T-helper 22 cell (primary cell): ENCODE measurements at regions not wholly inside any gene's neighbourhood (a gene's known extent, or its start where the extent isn't known, plus 50 kb on each side); places are given as distances from the start of the nearest gene placed in this dataset.

ENCODE experiments used
- DNase-seq: peaks from one replicate; pipeline ENCODE4 v3.0.0-alpha.2; 2020; ENCODE audit warnings: low read depth

- DNase-seq = no peak
These were observed 260.5 kb downstream of the CCDC85A start for GRCh38 chr2:56444339-56444738.

GRCh38 chr2:56448403-56449001 lies 264.7 kb downstream of the CCDC85A start:
- no peak for DNase-seq

GRCh38 chr2:56449002-56449431 lies 265.2 kb downstream of the CCDC85A start:
- DNase-seq = no peak

- DNase-seq = no peak
These were observed 265.7 kb downstream of the CCDC85A start for GRCh38 chr2:56449449-56449860.

GRCh38 chr2:56450047-56450446 lies 266.3 kb downstream of the CCDC85A start:
- no peak for DNase-seq

GRCh38 chr2:56450772-56451171 lies 267.0 kb downstream of the CCDC85A start:
- DNase-seq = no peak

- no peak for DNase-seq
These were observed 271.9 kb downstream of the CCDC85A start for GRCh38 chr2:56455642-56456041.

GRCh38 chr2:56456791-56457190 lies 273.0 kb downstream of the CCDC85A start:
- no peak for DNase-seq

GRCh38 chr2:56460508-56460907 lies 276.7 kb downstream of the CCDC85A start:
- no peak for DNase-seq

- no peak for DNase-seq
These were observed 280.3 kb downstream of the CCDC85A start for GRCh38 chr2:56464066-56464465.

GRCh38 chr2:56464613-56465012 lies 280.8 kb downstream of the CCDC85A start:
- no peak for DNase-seq

- DNase-seq = no peak
These were observed 281.7 kb downstream of the CCDC85A start for GRCh38 chr2:56465491-56465890.

GRCh38 chr2:56473524-56473923 lies 289.7 kb downstream of the CCDC85A start:
- DNase-seq = no peak

- no peak for DNase-seq
These were observed 290.8 kb downstream of the CCDC85A start for GRCh38 chr2:56474412-56475158.

GRCh38 chr2:56475191-56475590 lies 291.4 kb downstream of the CCDC85A start:
- no peak for DNase-seq

GRCh38 chr2:56476509-56477071 lies 292.8 kb downstream of the CCDC85A start:
- DNase-seq = no peak

- DNase-seq = no peak
These were observed 294.2 kb downstream of the CCDC85A start for GRCh38 chr2:56478027-56478426.

- no peak for DNase-seq
These were observed 299.3 kb downstream of the CCDC85A start for GRCh38 chr2:56483081-56483480.

GRCh38 chr2:56484906-56485305 lies 301.1 kb downstream of the CCDC85A start:
- no peak for DNase-seq

- DNase-seq = no peak
These were observed 316.5 kb downstream of the CCDC85A start for GRCh38 chr2:56500317-56500716.

GRCh38 chr2:56502616-56503015 lies 318.8 kb downstream of the CCDC85A start:
- no peak for DNase-seq

GRCh38 chr2:56505885-56506284 lies 322.1 kb downstream of the CCDC85A start:
- DNase-seq = no peak

GRCh38 chr2:56508662-56509061 lies 324.9 kb downstream of the CCDC85A start:
- no peak for DNase-seq
